A549 (cell line): ENCODE measurements at regions not wholly inside any gene's neighbourhood (a gene's known extent, or its start where the extent isn't known, plus 50 kb on each side); places are given as distances from the start of the nearest gene placed in this dataset.

ENCODE experiments used
- ATAC-seq, 2 experiments: fragments of 200-7000 bp in 1 of 2; fragments of >200 bp in 1 of 2; cut with Nextera tagmentation in 1 of 2; cut with Tn5 transposase in 1 of 2; 3 replicates each; pipeline versions ENCODE4 v1.8.0 to v1.9.1; 2018 to 2020; ENCODE audit warnings: mild to moderate bottlenecking in 1 of 2, moderate library complexity in 1 of 2
- CTCF ChIA-PET: fragments of 300-600 bp; sonication (Branson Sonifier 250); formaldehyde crosslinking; extraction: SDS; loops from one replicate; lab custom pipeline; 2021; ENCODE audit warnings: antibody characterized with exemption, inconsistent platforms; lab: Yijun Ruan, JAX
- POLR2A ChIA-PET: fragments of 350-600 bp; formaldehyde crosslinking; extraction: SDS; loops from one replicate; lab custom pipeline; 2021; ENCODE audit warnings: antibody characterized with exemption, inconsistent platforms; lab: Yijun Ruan, JAX
- DNase-seq, 2 experiments: peaks; one replicate each; pipeline versions ENCODE4 v3.0.0 to v3.0.0-alpha.2; 2011 to 2016; ENCODE audit warnings: low read depth in 1 of 2, low spot score in 1 of 2
- FAIRE-seq: peaks from 2 replicates; lab custom pipeline; 2011; peaks lifted over from hg19 to GRCh38; lab: Jason Lieb, UNC
- H3K27ac ChIP-seq, 2 experiments: fragments of >200 bp; sonication (Bioruptor Twin); formaldehyde crosslinking; 3 replicates each; pipeline ENCODE4 v1.5.1; 2016 to 2017
- H3K4me1 ChIP-seq: fragments of >200 bp; sonication (Bioruptor Twin); formaldehyde crosslinking; 3 replicates; pipeline ENCODE4 v1.6.1; 2016
- H3K4me2 ChIP-seq: fragments of >200 bp; sonication (Bioruptor Twin); formaldehyde crosslinking; 3 replicates; pipeline ENCODE4 v1.6.1; 2016
- H3K4me3 ChIP-seq: fragments of >200 bp; sonication (Bioruptor Twin); formaldehyde crosslinking; 3 replicates; pipeline ENCODE4 v1.5.1; 2016
- H3K9me3 ChIP-seq: fragments of >200 bp; sonication (Bioruptor Twin); formaldehyde crosslinking; 3 replicates; pipeline ENCODE4 v1.6.1; 2016
- ATOH8 ChIP-seq: fragments of 250-450 bp; sonication (Bioruptor Pico); IDR thresholded peaks from 2 replicates; pipeline ENCODE4 v1.5.0; 2020; ENCODE audit warnings: low read depth, mild to moderate bottlenecking, moderate library complexity
- BHLHE40 ChIP-seq: IDR thresholded peaks from 2 replicates; pipeline ENCODE4 v1.6.1; 2012; ENCODE audit warnings: low read depth, low read length, inconsistent platforms
- CBX2 ChIP-seq: fragments of 200-600 bp; sonication (generic); IDR thresholded peaks from 2 replicates; pipeline ENCODE4 v1.6.1; 2016; ENCODE audit warnings: low read depth, mild to moderate bottlenecking, borderline replicate concordance
- CHD4 ChIP-seq: fragments of 200-600 bp; sonication (generic); IDR thresholded peaks from 2 replicates; pipeline ENCODE4 v1.6.1; 2016; ENCODE audit warnings: antibody characterized with exemption, mild to moderate bottlenecking, borderline replicate concordance
- E2F6 ChIP-seq: IDR thresholded peaks from 2 replicates; pipeline ENCODE4 v1.6.1; 2012; ENCODE audit warnings: low read depth, borderline replicate concordance
- EHF ChIP-seq: fragments of 250-450 bp; sonication (Bioruptor Pico); IDR thresholded peaks from 2 replicates; pipeline ENCODE4 v1.5.0; 2020; ENCODE audit warnings: mild to moderate bottlenecking
- EHMT2 ChIP-seq: fragments of 200-600 bp; sonication (generic); IDR thresholded peaks from 2 replicates; pipeline ENCODE4 v1.6.1; 2016; ENCODE audit warnings: antibody characterized with exemption, low read depth, mild to moderate bottlenecking, moderate library complexity
- ESRRA ChIP-seq: fragments of 150-350 bp; IDR thresholded peaks from 2 replicates; pipeline ENCODE4 v1.6.1; 2014; ENCODE audit warnings: mild to moderate bottlenecking, low read length, borderline replicate concordance
- FOSB ChIP-seq: fragments of 250-450 bp; sonication (Bioruptor Pico); IDR thresholded peaks from 2 replicates; pipeline ENCODE4 v1.5.0; 2020; ENCODE audit warnings: mild to moderate bottlenecking, moderate library complexity
- FOSL2 ChIP-seq, 2 experiments: fragments of 450-650 bp in 1 of 2; fragments of >200 bp in 1 of 2; sonication (Bioruptor Twin) in 1 of 2; formaldehyde crosslinking; IDR thresholded peaks; 2 replicates each; pipeline versions ENCODE4 v1.5.0 to v1.6.1; 2016 to 2020; ENCODE audit warnings: mild to moderate bottlenecking in 1 of 2, moderate library complexity in 1 of 2
- HDAC2 ChIP-seq: fragments of 200-600 bp; sonication (generic); IDR thresholded peaks from 2 replicates; pipeline ENCODE4 v1.6.1; 2016
- HEYL ChIP-seq: fragments of 250-450 bp; sonication (Bioruptor Pico); IDR thresholded peaks from 2 replicates; pipeline ENCODE4 v1.8.0; 2021; ENCODE audit warnings: mild to moderate bottlenecking, moderate library complexity
- HMGXB4 ChIP-seq: fragments of 250-450 bp; sonication (Bioruptor Pico); IDR thresholded peaks from 2 replicates; pipeline ENCODE4 v1.5.0; 2021; ENCODE audit warnings: mild to moderate bottlenecking, moderate library complexity, borderline replicate concordance
- HOXA7 ChIP-seq: fragments of 250-450 bp; sonication (Bioruptor Pico); IDR thresholded peaks from 2 replicates; pipeline ENCODE4 v1.5.0; 2020; ENCODE audit warnings: mild to moderate bottlenecking, moderate library complexity
- HOXB13 ChIP-seq: fragments of 250-450 bp; sonication (Bioruptor Pico); IDR thresholded peaks from 2 replicates; pipeline ENCODE4 v1.5.0; 2020; ENCODE audit warnings: low read depth, mild to moderate bottlenecking, moderate library complexity
- KDM5A ChIP-seq: fragments of 200-600 bp; sonication (generic); IDR thresholded peaks from 2 replicates; pipeline ENCODE4 v1.6.1; 2016; ENCODE audit warnings: antibody characterized with exemption, mild to moderate bottlenecking
- MAFK ChIP-seq: fragments of 450-650 bp; IDR thresholded peaks from 2 replicates; pipeline ENCODE4 v1.6.1; 2014; ENCODE audit not compliant: partially characterized antibody
- MAZ ChIP-seq: fragments of 150-350 bp; IDR thresholded peaks from 2 replicates; pipeline ENCODE4 v1.6.1; 2014; ENCODE audit warnings: antibody characterized with exemption, low read depth, low read length, borderline replicate concordance
- MYC ChIP-seq: IDR thresholded peaks from 2 replicates; pipeline ENCODE4 v1.6.1; 2012; ENCODE audit warnings: mild to moderate bottlenecking, inconsistent platforms, low read length, improper control_type of control experiment, borderline replicate concordance
- NPAS2 ChIP-seq: fragments of 250-450 bp; sonication (Bioruptor Pico); IDR thresholded peaks from 2 replicates; pipeline ENCODE4 v1.8.0; 2022; ENCODE audit warnings: mild to moderate bottlenecking, moderate library complexity, borderline replicate concordance
- PBX3 ChIP-seq: IDR thresholded peaks from 2 replicates; pipeline ENCODE4 v1.6.1; 2012
- POLR2AphosphoS2 ChIP-seq: conservative IDR thresholded peaks from 2 replicates; pipeline ENCODE4 v1.6.1; 2012; ENCODE audit warnings: low read length, improper control_type of control experiment, inconsistent platforms
- RAD21 ChIP-seq, 2 experiments: fragments of >200 bp in 1 of 2; sonication (Bioruptor Twin) in 1 of 2; formaldehyde crosslinking in 1 of 2; IDR thresholded peaks in 1 of 2; conservative IDR thresholded peaks in 1 of 2; 2 replicates in 1 of 2; 3 replicates in 1 of 2; pipeline ENCODE4 v1.6.1; 2012 to 2018; ENCODE audit warnings: inconsistent platforms in 1 of 2
- RARB ChIP-seq: fragments of 250-450 bp; sonication (Bioruptor Pico); IDR thresholded peaks from 2 replicates; pipeline ENCODE4 v1.8.0; 2021; ENCODE audit warnings: mild to moderate bottlenecking, moderate library complexity
- RCOR1 ChIP-seq: fragments of 150-350 bp; IDR thresholded peaks from 2 replicates; pipeline ENCODE4 v1.6.1; 2014; ENCODE audit warnings: antibody characterized with exemption, low read length, low read depth
- SREBF2 ChIP-seq: fragments of 450-650 bp; IDR thresholded peaks from 2 replicates; pipeline ENCODE4 v1.6.1; 2014; ENCODE audit warnings: mild to moderate bottlenecking, moderate library complexity
- TP53 ChIP-seq: fragments of 250-450 bp; sonication (Bioruptor Pico); IDR thresholded peaks from 2 replicates; pipeline ENCODE4 v1.5.0; 2021; ENCODE audit warnings: mild to moderate bottlenecking, moderate library complexity
- USF2 ChIP-seq: fragments of 450-650 bp; IDR thresholded peaks from 2 replicates; pipeline ENCODE4 v1.6.1; 2014; ENCODE audit warnings: antibody characterized with exemption
- ZFP36 ChIP-seq: fragments of 450-650 bp; IDR thresholded peaks from 2 replicates; pipeline ENCODE4 v1.6.1; 2014; ENCODE audit warnings: borderline replicate concordance; ENCODE audit not compliant: partially characterized antibody
- ZNF302 ChIP-seq: fragments of 250-450 bp; sonication (Bioruptor Pico); IDR thresholded peaks from 2 replicates; pipeline ENCODE4 v1.9.0; 2021; ENCODE audit warnings: inconsistent platforms, mild to moderate bottlenecking, moderate library complexity
- ZSCAN20 ChIP-seq: fragments of 250-450 bp; sonication (Bioruptor Pico); IDR thresholded peaks from 2 replicates; pipeline ENCODE4 v1.8.0; 2022; ENCODE audit warnings: mild to moderate bottlenecking, moderate library complexity
- WGBS: methylation state at CpG from one replicate; pipeline ENCODE4 v1.1.6; 2017; ENCODE audit errors: missing lambda C conversion rate; 5-methylcytosine and 5-hydroxymethylcytosine counted together

- TF ChIP-seq FOSL2 (IDR thresholded peaks at IDR 0.05) (no peak), FOSL2 (CRISPR knock-in tag; IDR thresholded peaks at IDR 0.05) (peak; percentile 75), ZNF302 (CRISPR knock-in tag) (no peak), USF2 (no peak)
- TF ChIP-seq, all 56 proteins: peak for 7
These were observed 381.0 kb downstream of the SOX2 start (continued) for GRCh38 chr3:182092662-182093262.

- POLR2A ChIA-PET = no interaction called here
- H3K4me1 ChIP-seq = peaks cover 18% of the 10 kb centered on the region; the same call in 2 of the 3 replicates
- DNase-seq = no peak
- H3K4me3 ChIP-seq = no peak overlapping the region
- no peaks in the 10 kb centered on the region for H3K9me3 ChIP-seq
- no peak overlapping the region for H3K4me2 ChIP-seq
- no peak for ATAC-seq
- no peak for FAIRE-seq
- CTCF ChIA-PET = no interaction called here
- WGBS = 90% methylated on average over 4 of the region's 4 CpGs
- TF ChIP-seq HOXB13 (CRISPR knock-in tag) (no peak), SREBF2 (no peak), TP53 (CRISPR knock-in tag) (no peak), CHD4 (no peak), HEYL (no peak), ZSCAN20 (CRISPR knock-in tag) (no peak), EHMT2 (no peak), FOSB (no peak), KDM5A (no peak), EHF (CRISPR knock-in tag) (no peak), PBX3 (no peak), BHLHE40 (no peak), ATOH8 (CRISPR knock-in tag) (no peak), HDAC2 (no peak), FOSL2 (IDR thresholded peaks at IDR 0.05) (no peak), FOSL2 (CRISPR knock-in tag; IDR thresholded peaks at IDR 0.05) (no peak), ZFP36 (no peak), ZNF302 (CRISPR knock-in tag) (no peak), MYC (no peak), MAZ (no peak)
- H3K27ac ChIP-seq = no peak overlapping the region
These were observed 382.6 kb downstream of the SOX2 start for GRCh38 chr3:182094321-182094720.

GRCh38 chr3:182104881-182105280 lies 393.2 kb downstream of the SOX2 start:
- no peaks in the 10 kb centered on the region for H3K4me1 ChIP-seq
- FAIRE-seq (no peak), DNase-seq (no peak), ATAC-seq (no peak)
- no peak overlapping the region for H3K4me2 ChIP-seq
- WGBS = 90% methylated on average over 4 of the region's 4 CpGs
- CTCF ChIA-PET = interaction anchor here (0.9 kb wide), 1 partner anchor 396 kb away, joined by 3 read pairs; no protein-coding TSS in a partner anchor
- H3K27ac ChIP-seq = no peak overlapping the region
- 0 out of 3 replicates have a peak, but pooled peaks cover 3% of the 10 kb centered on the region for H3K9me3 ChIP-seq
- POLR2A ChIA-PET = no interaction called here
- no peak overlapping the region for H3K4me3 ChIP-seq
- TF ChIP-seq HDAC2 (no peak), RARB (CRISPR knock-in tag) (no peak), MAFK (no peak), E2F6 (no peak), ZSCAN20 (CRISPR knock-in tag) (no peak), EHMT2 (no peak), HMGXB4 (CRISPR knock-in tag) (no peak), ESRRA (no peak), NPAS2 (no peak), RCOR1 (no peak), CBX2 (no peak), MAZ (no peak), TP53 (CRISPR knock-in tag) (no peak), POLR2AphosphoS2 (no peak), RAD21 (conservative IDR thresholded peaks at IDR 0.05 in 1 of 2, IDR thresholded peaks at IDR 0.05 in 1 of 2) (no peak), HOXA7 (CRISPR knock-in tag) (no peak)
